Skeletal muscle tissue (tissue), 3 donors: ENCODE measurements at regions not wholly inside any gene's neighbourhood (a gene's known extent, or its start where the extent isn't known, plus 50 kb on each side); places are given as distances from the start of the nearest gene placed in this dataset.

Experiments used
- H3K27ac ChIP-seq: one replicate; pipeline ENCODE4 v1.7.0; 2013; ENCODE audit warnings: mild to moderate bottlenecking, low read depth, low read length, inconsistent platforms
- H3K27me3 ChIP-seq, 3 donors: one replicate each; pipeline ENCODE4 v1.7.0; 2013; ENCODE audit warnings: low read length in 3 of 3; ENCODE audit not compliant: control insufficient read depth in 3 of 3, insufficient read depth in 3 of 3
- H3K36me3 ChIP-seq, 3 donors: one replicate each; pipeline ENCODE4 v1.7.0; 2013; ENCODE audit warnings: low read length in 3 of 3; ENCODE audit not compliant: control insufficient read depth in 3 of 3, insufficient read depth in 3 of 3
- H3K4me1 ChIP-seq, 3 donors: one replicate each; pipeline ENCODE4 v1.7.0; 2013; ENCODE audit warnings: low read length in 3 of 3, mild to moderate bottlenecking in 3 of 3; ENCODE audit not compliant: control insufficient read depth in 3 of 3, insufficient read depth in 3 of 3
- H3K4me3 ChIP-seq, 3 donors: one replicate each; pipeline ENCODE4 v1.7.0; 2013; ENCODE audit warnings: low read length in 3 of 3
- H3K9ac ChIP-seq, 3 donors: one replicate each; pipeline ENCODE4 v1.7.0; 2013; ENCODE audit warnings: low read length in 3 of 3, mild to moderate bottlenecking in 3 of 3, moderate library complexity in 2 of 3, low read depth in 1 of 3
- H3K9me3 ChIP-seq, 3 donors: one replicate each; pipeline ENCODE4 v1.7.0; 2013; ENCODE audit warnings: low read length in 3 of 3; ENCODE audit not compliant: control insufficient read depth in 3 of 3
- donor health status: Osteomylitis.

GRCh38 chr2:180385601-180386201 is 378.6 kb upstream of the CWC22 start:
- Histone ChIP-seq H3K27ac (no peak overlapping the region), H3K4me3 (no peak overlapping the region), H3K4me1 (no peaks in the 10 kb centered on the region), H3K36me3 (no peaks in the 10 kb centered on the region), H3K27me3 (no peaks in the 10 kb centered on the region), H3K9ac (no peak overlapping the region), H3K9me3 (no peaks in the 10 kb centered on the region)

GRCh38 chr2:180376066-180376465 is 369.0 kb upstream of the CWC22 start:
- Histone ChIP-seq H3K9me3 (no peaks in the 10 kb centered on the region), H3K27me3 (no peaks in the 10 kb centered on the region), H3K4me3 (no peak overlapping the region), H3K36me3 (no peaks in the 10 kb centered on the region), H3K27ac (no peak overlapping the region), H3K9ac (no peak overlapping the region), H3K4me1 (no peaks in the 10 kb centered on the region)

- Histone ChIP-seq H3K27me3 (no peaks in the 10 kb centered on the region), H3K9me3 (no peaks in the 10 kb centered on the region), H3K27ac (no peak overlapping the region), H3K4me3 (no peak overlapping the region), H3K4me1 (peaks cover 0 to 2% (median 0%) of the 10 kb centered on the region in 3 donors), H3K36me3 (no peaks in the 10 kb centered on the region), H3K9ac (no peak overlapping the region)
Measured at GRCh38 chr2:180374502-180375281, 367.6 kb upstream of the CWC22 start.

GRCh38 chr2:180370511-180371205 is 363.6 kb upstream of the CWC22 start:
- no peak overlapping the region for H3K27ac ChIP-seq
- no peaks in the 10 kb centered on the region for H3K36me3 ChIP-seq
- no peaks in the 10 kb centered on the region for H3K27me3 ChIP-seq
- H3K4me1 ChIP-seq = peaks cover 0 to 5% (median 3%) of the 10 kb centered on the region in 3 donors
- no peaks in the 10 kb centered on the region for H3K9me3 ChIP-seq
- H3K4me3 ChIP-seq = no peak overlapping the region
- H3K9ac ChIP-seq = no peak overlapping the region

- Histone ChIP-seq H3K9me3 (no peaks in the 10 kb centered on the region), H3K27ac (no peak overlapping the region), H3K36me3 (no peaks in the 10 kb centered on the region), H3K27me3 (no peaks in the 10 kb centered on the region), H3K4me1 (peaks cover 0 to 5% (median 3%) of the 10 kb centered on the region in 3 donors), H3K4me3 (no peak overlapping the region), H3K9ac (no peak overlapping the region)
Measured at GRCh38 chr2:180368881-180369280, 361.8 kb upstream of the CWC22 start.

- Histone ChIP-seq H3K27ac (no peak overlapping the region), H3K36me3 (no peaks in the 10 kb centered on the region), H3K27me3 (no peaks in the 10 kb centered on the region), H3K9ac (no peak overlapping the region), H3K4me3 (no peak overlapping the region), H3K4me1 (peaks cover 0 to 5% (median 3%) of the 10 kb centered on the region in 3 donors), H3K9me3 (no peaks in the 10 kb centered on the region)
Measured at GRCh38 chr2:180367815-180368214, 360.7 kb upstream of the CWC22 start.

GRCh38 chr2:180366481-180366880 is 359.4 kb upstream of the CWC22 start:
- H3K27ac ChIP-seq = no peak overlapping the region
- no peak overlapping the region for H3K9ac ChIP-seq
- no peaks in the 10 kb centered on the region for H3K36me3 ChIP-seq
- H3K27me3 ChIP-seq = no peaks in the 10 kb centered on the region
- H3K4me3 ChIP-seq = no peak overlapping the region
- H3K9me3 ChIP-seq = no peaks in the 10 kb centered on the region
- peaks cover 0 to 5% (median 3%) of the 10 kb centered on the region in 3 donors for H3K4me1 ChIP-seq

GRCh38 chr2:180364719-180365118 is 357.6 kb upstream of the CWC22 start:
- Histone ChIP-seq H3K9me3 (no peaks in the 10 kb centered on the region), H3K27ac (no peak overlapping the region)

GRCh38 chr2:180360283-180360618 is 353.2 kb upstream of the CWC22 start:
- H3K9me3 ChIP-seq = no peaks in the 10 kb centered on the region
- H3K4me1 ChIP-seq = no peaks in the 10 kb centered on the region
- no peak overlapping the region for H3K9ac ChIP-seq

More at GRCh38 chr2:180364719-180365118, 357.6 kb upstream of the CWC22 start:
- Histone ChIP-seq H3K9ac (no peak overlapping the region), H3K36me3 (no peaks in the 10 kb centered on the region), H3K4me3 (no peak overlapping the region), H3K4me1 (peaks cover 0 to 3% (median 3%) of the 10 kb centered on the region in 3 donors), H3K27me3 (no peaks in the 10 kb centered on the region)

More at GRCh38 chr2:180360283-180360618, 353.2 kb upstream of the CWC22 start:
- Histone ChIP-seq H3K36me3 (no peaks in the 10 kb centered on the region), H3K27ac (no peak overlapping the region), H3K27me3 (no peaks in the 10 kb centered on the region), H3K4me3 (no peak overlapping the region)
